GM19467 (cell line): ENCODE measurements at regions not wholly inside any gene's neighbourhood (a gene's known extent, or its start where the extent isn't known, plus 50 kb on each side); places are given as distances from the start of the nearest gene placed in this dataset.

Source experiments
- ATAC-seq: cut with Tn5 transposase; IDR thresholded peaks from one replicate; pipeline ENCODE4 v1.9.1; 2021; ENCODE audit warnings: mild to moderate bottlenecking, moderate library complexity; ENCODE audit not compliant: unreplicated experiment

DNA sequence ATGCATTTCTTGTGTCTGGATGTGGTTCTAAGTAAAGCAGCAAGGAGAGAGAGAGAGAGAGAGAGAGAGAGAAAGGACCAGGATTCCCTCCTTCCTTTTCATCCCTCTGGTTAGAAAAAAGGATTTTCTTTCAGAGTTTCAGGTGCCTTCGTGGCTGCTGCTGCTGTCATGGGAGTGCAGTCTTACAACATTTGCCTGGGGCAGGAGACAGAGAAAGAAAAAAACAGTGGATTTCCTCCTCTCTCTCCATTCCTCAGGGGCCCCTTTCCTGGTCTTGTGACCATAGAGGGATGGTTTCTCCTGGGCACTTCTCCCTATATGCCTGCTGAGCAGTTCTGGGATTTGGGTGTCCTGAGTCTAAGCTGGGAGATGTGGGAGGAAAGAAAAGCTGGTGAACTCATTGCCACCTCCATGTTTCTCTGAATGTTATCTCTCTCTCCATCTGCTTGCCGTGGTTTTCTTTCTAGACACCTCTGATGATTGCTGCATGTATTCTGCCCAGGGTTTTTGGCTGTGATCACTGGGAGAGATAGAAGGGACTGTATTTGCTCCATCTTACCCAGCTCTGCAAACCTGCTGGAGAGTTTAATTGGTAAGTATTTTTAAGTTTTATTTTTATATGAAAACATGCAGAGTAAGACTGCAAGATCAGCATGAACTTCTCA is 142.4 kb upstream of the RGMA start:
- ATAC-seq, result no peak

DNA sequence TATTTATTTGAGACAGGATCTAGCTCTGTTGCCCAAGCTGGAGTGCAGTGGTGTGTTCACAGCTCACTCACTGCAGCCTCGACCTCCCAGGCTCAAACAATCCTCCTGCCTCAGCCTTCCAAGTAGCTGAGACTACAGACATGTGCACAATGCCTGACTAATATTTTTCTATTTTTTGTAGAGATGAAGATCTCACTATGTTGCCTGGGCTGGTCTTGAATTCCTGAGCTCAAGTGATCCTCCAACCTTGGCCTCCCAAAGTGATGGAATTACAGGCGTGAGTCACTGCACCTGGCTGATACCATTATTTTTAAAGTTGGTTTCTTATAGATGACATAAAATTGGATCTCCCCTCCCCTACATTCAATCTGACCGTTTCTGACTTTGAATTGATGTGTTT is 139.5 kb upstream of the RGMA start:
- no peak for ATAC-seq

DNA sequence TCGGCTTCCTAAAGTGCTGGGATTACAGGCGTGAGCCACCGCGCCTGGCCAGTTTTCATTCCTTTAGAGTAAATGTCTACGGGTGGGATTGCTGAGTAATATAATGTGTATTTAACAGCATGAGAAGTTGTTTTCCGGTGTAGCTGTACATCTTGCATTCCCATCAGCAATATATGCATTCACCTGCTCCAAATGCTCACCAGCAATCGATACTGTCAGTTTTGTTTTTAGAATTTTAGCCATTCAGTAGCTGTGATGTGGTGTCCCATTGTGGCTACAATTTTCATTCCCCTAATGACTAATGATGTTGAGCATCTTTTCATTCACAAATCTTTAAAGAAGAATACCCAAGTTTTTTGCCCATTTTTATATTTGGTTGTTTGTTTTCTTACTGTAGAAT is 134.8 kb upstream of the RGMA start:
- ATAC-seq, result no peak

DNA sequence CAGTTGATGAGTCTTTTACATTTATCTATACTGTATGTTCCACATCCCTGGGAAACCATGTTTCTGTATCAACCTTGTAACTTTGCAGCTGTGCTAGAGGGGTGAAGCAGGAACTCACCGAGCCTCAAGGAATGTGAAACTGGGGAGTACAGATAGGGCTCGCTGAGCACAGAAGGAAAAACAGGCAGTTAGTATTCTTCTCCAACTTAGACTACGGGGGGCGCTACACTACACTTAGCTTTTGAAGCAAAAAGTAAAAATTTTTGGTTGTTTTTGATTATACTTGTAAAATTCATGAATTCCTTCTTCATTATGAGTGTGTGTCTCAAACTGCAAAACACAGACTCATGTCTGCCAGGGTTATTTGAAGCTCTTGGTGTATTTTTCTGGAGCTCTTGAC is 132.7 kb upstream of the RGMA start:
- ATAC-seq, result no peak

DNA sequence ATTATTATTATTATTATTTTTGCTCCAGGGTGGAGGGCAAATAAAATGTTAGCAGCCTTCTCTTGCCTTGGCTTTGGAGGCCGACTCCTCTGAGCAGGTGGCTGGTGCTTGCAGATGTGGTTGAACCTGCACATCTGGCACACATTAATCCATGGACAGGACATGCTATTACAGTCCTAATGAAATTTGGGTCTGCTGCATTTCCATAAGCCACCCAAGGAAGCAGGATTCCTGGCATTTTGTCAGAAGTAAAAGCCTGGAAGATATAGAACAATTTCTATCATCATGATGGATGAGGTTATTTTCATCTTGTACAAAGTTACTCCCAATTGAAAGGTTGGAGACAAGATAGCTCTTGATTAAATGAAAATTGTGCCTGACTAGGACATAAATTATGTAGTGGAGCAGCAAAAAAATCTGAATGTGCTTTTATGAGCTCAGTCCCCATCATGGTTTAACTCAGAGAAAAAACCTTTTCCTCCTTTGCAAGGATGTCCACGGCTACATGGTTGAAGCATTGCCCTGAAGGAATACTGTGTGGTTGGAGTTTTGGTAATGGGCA is 130.9 kb upstream of the RGMA start:
- no peak for ATAC-seq

DNA sequence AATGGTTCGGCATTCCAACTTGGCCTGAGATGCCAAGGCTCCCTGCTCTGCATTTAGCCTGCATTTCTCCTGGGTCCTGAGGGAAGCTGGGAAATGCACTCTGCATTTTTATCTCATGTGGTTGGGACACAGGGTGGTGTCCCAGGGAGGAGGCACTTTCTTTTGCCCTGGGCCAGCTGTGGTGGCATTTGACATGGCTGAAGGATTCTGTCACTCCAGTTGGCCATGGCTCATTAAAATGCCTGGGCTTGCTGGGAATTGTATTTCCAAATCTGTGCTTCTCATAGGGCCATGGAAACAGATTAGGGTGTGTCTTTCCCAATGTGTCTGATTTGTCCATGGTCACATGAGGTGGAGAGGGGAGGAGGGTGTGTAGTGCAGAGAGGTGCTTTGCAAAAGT is 128.3 kb upstream of the RGMA start:
- ATAC-seq, result no peak

DNA sequence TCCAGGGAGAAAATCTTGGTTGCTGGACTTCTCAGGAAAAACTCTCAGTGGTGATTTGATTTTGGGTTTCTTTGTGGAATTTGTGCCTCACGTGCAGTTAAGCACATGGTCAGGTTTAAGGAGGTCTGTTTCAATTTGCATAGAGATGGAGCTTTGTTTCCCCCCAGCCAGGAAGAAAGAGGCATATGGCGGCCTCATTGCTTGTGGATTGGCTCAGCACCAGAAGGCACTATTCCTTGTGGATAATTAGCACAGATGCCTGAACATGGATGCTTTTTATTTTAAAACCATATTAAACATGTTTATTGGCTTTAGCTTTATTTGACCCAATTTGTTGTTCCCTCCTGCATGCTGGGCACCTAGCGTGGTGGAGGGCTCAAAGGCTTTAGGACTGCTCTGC is 125.1 kb upstream of the RGMA start:
- no peak for ATAC-seq

DNA sequence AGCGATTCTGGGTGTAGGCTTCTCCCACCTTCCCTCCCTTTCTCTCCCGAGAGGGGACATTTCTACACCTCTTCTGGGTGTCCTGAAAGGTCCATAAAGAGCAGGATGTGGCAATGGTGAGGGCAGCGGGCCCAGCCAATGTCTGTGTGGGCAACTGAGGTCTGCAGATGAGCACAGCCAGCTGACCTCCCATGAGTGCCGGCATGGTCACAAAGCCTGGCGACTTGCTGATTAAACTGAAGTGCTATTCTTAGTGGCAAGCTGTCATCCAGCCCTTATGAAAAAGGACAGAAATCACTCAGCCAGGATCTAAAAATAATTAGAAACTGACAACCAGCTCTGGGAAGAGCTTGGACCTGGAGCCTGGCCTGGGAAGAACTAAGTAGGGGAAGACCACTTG is 124.3 kb upstream of the RGMA start:
- no peak for ATAC-seq

DNA sequence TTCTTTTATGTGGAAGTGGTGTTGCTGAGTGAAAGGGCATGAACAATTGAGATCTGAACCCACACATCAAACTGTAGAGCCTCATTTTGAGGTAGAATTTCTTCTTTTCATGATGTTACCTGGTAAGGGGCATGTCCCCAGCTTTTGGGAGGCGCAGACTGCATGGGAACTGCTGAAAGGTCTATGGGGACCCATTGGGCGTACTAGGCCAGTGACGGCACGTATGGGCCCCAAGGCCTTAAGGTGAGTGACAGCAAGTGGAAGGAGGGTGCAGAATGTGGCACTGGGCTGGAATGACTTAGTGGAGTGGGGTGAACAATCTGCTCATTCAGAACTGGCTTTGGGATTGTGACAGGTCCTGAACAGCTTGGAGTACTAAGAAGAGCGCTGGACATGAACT is 123.6 kb upstream of the RGMA start:
- no peak for ATAC-seq

DNA sequence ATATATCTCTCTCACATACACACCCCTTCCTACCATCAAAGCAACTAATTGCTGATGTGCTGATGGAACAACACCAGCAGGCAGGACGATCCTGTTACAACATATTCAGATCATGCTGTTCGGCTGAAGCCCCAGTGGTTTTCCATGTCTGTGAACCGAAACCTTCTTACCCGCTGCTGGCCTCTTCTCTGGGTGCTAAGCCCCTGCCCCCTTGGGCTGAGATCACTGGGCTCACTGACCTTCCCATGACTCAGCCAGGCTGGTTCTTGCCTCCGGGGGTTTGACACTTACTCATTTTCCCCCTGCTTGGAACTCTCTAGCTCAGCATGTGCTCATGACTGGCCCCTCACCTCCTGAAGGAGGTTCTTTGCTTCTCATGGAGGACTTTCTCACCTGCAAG is 122.0 kb upstream of the RGMA start:
- ATAC-seq, result no peak

DNA sequence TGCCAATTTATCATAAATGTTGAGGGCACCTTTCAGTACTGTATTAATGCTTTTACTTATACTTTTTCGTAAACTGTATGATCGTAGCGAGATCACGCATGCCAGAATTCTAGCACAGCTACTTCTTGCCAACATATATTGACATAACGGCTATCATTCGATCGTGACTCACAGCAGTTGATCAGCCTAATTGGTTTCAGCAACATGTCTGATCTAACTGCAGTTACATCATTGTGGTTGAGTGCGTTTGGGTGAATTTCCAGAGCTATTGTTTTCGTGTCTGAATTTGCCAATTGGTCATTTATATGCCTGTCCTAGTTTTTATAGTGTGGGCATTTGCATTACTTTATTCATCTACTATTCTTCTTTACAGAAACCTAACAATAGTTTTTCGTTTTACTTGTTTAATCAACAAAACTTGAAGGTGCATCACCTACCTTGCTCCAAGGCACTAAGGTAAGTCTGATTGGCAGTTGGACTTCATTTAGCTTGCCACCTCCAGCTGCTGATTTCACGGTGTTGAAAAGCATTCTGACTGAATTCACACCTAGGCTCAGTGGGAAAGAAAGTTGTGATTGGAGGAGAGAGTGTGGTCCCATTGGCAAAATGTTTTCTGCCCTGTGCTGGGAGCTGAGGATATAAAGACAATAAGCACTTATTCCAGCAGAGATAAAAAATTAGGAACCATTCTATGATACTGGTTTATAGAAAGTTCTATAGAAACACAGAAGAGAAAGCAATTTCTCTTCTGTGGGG is 120.9 kb upstream of the RGMA start:
- ATAC-seq, result no peak

DNA sequence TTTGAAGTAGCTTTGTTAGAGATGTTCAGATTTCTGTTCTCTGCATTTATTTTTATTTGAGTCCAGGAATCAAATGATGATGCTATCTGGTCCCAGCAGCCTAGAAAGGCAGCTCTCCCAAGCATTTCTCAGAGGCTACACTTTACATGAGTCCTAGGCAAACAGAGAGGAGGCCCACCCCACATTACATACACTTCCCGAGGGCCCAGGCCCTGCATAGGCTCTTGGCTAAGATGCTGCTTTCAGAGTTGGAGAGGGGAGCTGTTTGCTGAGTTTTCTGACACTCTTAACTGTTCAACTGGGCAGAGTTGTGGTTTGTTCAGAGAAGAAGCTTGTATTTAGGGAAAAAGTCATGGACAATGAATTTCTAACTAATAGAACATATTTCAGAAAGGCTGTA is 117.9 kb upstream of the RGMA start:
- ATAC-seq, result no peak

DNA sequence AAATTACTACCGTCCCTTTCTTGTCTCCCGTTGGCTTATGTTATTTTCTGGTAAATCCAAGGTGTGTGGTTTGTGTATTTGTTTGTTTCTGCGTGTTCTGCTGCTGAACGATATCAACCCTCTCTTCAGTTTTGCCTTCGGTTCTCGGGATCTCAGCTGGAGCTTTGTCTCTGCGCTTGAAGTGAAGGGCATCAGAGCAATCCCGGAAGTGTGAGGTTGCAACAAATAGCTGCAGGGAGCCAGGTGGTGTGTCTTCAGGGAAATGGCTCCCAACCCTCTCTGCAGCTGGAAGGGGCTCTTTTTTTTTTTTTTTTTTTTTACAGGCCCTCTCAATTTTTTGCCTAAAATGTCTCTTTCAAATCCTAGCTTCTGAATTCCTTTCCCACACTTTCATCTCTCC is 116.4 kb upstream of the RGMA start:
- ATAC-seq, result no peak

DNA sequence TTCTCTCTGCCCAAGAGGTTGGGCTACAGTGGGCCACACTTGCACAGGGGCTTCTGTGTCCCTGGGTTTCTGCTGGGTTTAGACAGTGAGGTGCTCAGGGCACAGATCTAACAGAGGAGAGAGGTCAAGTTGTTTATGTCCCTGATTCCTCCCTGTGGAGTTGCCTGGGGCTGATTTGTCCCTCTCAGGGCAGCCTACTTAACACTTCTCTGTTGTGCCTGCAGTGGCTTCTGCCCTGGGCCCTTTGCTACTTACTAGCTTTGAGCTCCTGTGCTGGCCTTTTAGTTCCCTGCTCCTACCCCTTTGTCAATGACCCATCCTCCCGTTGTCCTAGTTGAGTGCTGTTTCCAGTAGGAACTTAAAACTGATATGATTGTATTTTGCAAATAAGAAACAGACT is 114.0 kb upstream of the RGMA start:
- ATAC-seq, result no peak

DNA sequence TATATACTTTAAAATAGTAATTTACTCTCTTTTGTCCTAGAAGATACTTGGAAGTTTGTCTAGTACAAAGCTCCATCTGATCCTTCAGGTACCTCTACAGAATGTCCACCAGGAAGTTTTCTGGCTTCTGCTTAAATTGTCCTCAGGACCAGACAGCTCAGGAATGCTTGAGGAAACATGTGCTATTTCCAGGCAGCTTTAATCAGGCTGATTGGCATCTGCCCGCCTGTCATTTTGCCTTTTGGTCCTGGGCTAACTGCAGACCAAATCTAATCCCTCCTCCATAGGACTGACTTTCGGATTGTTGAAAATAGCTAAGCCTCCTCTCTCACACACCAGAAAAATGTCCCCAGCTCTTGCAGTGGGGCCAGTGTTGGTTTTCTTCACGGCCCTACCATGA is 113.4 kb upstream of the RGMA start:
- no peak for ATAC-seq

DNA sequence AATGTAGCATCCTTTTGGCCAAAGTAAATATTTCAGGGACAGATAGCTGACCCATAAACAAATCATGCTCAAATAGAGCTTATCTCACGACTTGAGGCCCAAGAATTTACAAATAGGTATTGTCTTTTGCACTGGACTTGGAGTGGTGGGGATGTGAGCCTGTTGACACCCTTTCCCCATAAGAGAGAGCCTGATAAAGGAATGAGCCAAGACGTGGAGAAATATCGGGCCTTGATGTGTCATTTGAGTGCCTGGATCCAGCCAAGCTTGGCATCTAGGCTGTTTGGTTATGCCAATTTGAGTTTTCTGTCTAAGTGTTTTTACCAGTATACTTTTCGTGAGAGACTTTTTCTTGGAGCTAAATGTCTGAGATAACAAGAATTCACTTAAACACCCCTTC is 112.9 kb upstream of the RGMA start:
- no peak for ATAC-seq

DNA sequence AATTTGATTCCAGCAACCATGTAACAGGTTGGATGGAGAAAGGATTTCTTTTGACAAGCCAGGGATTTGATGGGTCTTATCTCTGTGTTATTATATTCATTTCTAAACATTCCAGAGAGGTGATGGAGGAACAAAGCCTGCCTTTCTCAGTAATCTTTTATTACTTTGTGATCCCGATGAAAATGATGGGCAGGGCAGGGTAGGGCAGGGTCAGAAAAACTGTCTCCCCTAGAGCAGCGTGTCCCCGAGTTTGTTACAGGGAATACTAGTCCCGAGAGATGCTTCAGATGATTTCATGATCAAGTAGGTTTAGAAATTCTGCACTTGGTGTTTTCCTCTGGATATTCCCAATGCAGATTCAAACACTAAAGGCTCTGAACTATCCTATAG is 111.8 kb upstream of the RGMA start:
- no peak for ATAC-seq

DNA sequence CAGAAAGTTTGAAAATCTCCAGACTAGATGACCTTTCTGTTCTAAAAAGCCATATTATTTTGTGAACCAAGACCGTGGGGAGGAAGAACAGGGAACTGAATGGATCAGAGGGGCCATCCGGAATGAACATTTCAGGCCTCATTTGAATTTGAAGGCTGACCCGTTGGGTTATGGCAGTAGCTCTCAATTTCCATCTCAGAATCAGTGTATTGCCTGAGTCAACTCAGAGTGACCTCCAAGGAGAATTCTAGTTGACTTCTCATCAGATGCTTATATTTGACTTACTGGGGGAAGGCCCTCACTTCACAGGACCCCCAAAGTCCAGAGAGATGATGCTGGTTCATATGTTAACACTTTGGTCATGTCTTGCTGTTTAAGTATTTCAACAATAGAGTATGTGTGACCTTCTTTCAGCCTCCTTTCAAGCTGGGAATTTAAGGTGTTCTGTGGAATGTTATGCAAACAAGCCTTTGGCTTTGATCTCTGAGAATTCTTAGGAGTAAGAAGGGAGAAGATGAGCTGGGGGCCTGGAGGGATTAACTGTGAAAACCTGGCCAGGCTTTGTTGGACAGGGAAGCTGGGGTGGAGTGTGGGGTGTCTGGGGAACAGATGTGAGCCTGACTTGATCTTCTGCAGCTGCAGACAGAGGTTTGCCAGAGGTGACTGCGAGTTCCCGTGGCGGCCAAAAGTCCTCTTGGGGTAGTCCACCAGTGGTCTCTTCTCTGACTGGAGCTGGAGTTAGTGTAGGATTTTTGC is 111.2 kb upstream of the RGMA start:
- ATAC-seq, result no peak

DNA sequence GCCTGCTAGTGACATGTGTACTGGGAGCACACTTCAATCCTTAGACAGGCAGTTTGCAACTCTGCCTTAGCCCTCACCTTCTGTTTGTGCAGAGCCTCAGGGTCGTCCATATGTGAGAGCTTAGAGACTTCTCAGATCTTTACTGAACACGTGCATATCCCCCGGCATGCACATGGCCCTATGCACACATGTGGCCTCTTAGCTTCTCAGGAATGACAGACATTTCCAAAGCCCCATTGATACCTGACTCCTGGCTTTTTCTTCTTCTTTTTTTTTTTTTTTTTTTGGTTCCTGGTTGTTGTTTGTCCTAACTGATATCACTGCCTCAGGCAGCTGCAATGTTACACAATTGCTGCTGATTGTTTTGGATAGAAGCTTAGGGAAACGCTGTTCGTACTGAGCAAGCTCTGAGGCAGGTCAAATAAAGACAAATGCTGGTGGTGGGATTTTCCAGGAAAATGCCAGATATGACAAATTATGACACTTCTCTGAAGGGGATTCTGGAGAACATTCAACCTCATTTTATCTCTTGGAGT is 107.2 kb upstream of the RGMA start:
- no peak for ATAC-seq

DNA sequence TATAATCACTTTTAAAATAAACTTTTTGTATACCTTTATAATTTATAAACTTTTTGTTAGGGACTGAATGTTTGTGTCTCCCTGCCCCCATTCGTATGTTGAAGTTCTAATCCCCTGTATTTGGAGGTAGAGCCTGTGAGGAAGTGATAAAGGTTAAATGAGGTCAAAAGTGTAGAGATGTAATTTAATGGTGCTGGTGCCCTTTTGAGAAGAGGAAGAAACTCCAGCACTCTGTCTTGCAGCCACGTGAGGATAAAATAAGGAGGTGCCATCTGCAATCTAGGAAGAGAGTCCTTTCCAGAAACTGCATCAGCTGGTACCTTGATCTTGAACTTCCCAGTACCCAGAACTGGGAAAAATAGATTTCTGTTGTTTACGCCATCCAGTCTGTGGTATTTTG is 106.1 kb upstream of the RGMA start:
- ATAC-seq, result no peak

DNA sequence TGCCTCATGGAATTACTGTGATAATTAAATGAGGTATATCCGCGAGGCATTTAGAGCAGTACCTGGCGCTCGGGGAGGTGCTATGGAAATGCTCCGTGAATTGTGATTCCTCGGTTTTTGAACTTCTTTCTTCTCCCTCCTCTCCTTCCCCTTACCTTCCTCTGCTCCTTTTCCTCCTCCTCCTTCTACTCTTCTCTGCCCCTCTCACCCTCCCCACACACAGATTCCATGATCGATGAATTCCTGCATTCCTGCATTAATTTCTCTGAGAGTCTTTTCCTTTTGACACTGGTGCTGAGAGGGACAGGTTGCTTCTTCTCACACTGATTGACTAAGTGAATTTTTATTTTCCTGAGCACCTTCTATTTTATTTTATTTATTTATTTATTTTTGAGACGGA is 101.2 kb upstream of the RGMA start:
- ATAC-seq, result no peak

DNA sequence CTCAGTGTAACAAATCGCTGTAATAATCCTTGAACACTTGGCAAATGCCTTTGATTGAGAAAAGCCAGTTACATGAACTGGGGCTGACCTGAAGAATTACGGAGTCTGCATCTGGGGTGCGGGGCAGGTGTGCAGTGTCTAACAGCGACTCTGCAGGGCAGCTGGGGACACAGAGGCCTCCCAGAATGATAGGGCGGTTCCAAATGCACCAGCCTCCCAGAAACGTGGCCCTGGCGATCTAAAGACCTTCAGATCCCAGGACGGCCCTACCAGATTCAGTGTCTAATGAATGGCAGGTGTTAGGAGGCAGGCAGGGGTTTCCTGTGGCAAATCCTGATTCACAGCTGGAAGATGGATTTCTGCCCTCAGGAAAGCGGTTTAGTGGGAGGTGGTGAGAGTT is 100.5 kb upstream of the RGMA start:
- no peak for ATAC-seq
